Loucy (cell line): ENCODE measurements at regions not wholly inside any gene's neighbourhood (a gene's known extent, or its start where the extent isn't known, plus 50 kb on each side); places are given as distances from the start of the nearest gene placed in this dataset.
"Not testable (repeated sequence)": the region's sequence is repeated elsewhere in the genome, so short reads cannot be mapped to it uniquely, and the experiment has no call there.

Source experiments
- EZH2phosphoT487 ChIP-seq: fragments of 200-600 bp; IDR thresholded peaks from 2 replicates; pipeline ENCODE4 v1.6.1; 2018; ENCODE audit warnings: antibody characterized with exemption, mild to moderate bottlenecking, moderate library complexity, borderline replicate concordance
- TF ChIP-seq, protein P1 (sequence below): fragments of 200-600 bp; sonication (generic); conservative IDR thresholded peaks from 2 replicates; pipeline ENCODE4 v1.5.1; 2014; ENCODE audit warnings: mild to moderate bottlenecking, antibody characterized with exemption, low read length

DNA sequence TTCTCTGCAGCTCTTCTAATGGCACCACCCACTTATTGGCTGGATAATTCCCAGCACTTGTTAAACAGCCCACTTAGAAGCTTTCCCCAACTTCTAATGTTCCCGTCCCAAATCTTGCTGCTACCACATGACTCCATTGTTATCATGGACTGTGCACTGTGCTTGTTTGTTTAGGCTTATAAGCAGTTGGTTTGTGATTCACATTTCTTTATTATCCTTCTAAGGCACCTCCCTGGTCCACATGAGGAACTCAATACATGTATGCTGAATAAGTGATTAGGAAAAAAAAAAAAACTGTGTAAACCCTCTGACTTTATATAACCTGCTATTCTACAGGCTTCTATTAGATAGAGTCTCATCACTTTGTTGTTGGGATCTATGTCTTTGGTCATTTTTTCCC, 311.7 kb upstream of the CHRNA7 start:
- TF ChIP-seq, protein P1, sequence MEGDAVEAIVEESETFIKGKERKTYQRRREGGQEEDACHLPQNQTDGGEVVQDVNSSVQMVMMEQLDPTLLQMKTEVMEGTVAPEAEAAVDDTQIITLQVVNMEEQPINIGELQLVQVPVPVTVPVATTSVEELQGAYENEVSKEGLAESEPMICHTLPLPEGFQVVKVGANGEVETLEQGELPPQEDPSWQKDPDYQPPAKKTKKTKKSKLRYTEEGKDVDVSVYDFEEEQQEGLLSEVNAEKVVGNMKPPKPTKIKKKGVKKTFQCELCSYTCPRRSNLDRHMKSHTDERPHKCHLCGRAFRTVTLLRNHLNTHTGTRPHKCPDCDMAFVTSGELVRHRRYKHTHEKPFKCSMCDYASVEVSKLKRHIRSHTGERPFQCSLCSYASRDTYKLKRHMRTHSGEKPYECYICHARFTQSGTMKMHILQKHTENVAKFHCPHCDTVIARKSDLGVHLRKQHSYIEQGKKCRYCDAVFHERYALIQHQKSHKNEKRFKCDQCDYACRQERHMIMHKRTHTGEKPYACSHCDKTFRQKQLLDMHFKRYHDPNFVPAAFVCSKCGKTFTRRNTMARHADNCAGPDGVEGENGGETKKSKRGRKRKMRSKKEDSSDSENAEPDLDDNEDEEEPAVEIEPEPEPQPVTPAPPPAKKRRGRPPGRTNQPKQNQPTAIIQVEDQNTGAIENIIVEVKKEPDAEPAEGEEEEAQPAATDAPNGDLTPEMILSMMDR: not testable (repeated sequence)
- TF ChIP-seq EZH2phosphoT487: not testable (repeated sequence)
